Vagina (tissue), 2 donors: ENCODE measurements at regions not wholly inside any gene's neighbourhood (a gene's known extent, or its start where the extent isn't known, plus 50 kb on each side); places are given as distances from the start of the nearest gene placed in this dataset.

Experiments
- DNase-seq, 2 donors: peaks; one replicate each; pipeline ENCODE4 v3.0.0-alpha.2; 2017; ENCODE audit errors: extremely low spot score in 2 of 2
- H3K27ac ChIP-seq: fragments of 200-600 bp; sonication (generic); one replicate; pipeline ENCODE4 v1.5.1; 2019
- H3K27me3 ChIP-seq: fragments of 200-600 bp; sonication (generic); one replicate; pipeline ENCODE4 v1.5.1; 2019
- H3K36me3 ChIP-seq, 2 donors: fragments of 200-600 bp; sonication (generic); one replicate each; pipeline ENCODE4 v1.5.1; 2017 to 2019
- H3K4me1 ChIP-seq: fragments of 200-600 bp; sonication (generic); one replicate; pipeline ENCODE4 v1.5.1; 2019
- H3K4me3 ChIP-seq, 2 donors: fragments of 200-600 bp; sonication (generic); 1 replicate in 1 of 2; 2 replicates in 1 of 2; pipeline ENCODE4 v1.5.1; 2016 to 2019
- H3K9me3 ChIP-seq: fragments of 200-600 bp; sonication (generic); one replicate; pipeline ENCODE4 v1.5.1; 2019
- CTCF ChIP-seq, 3 experiments: fragments of 450-650 bp in 2 of 3; fragments of 200-600 bp in 1 of 3; sonication (generic) in 1 of 3; IDR thresholded peaks; one replicate each; pipeline ENCODE4 v1.5.1; 2017 to 2019; ENCODE audit warnings: antibody characterized with exemption in 3 of 3, mild to moderate bottlenecking in 2 of 3, moderate library complexity in 2 of 3
- POLR2A ChIP-seq, 2 donors: fragments of 450-650 bp; IDR thresholded peaks; one replicate each; pipeline ENCODE4 v1.6.1; 2017; ENCODE audit warnings: antibody characterized with exemption in 2 of 2, mild to moderate bottlenecking in 2 of 2, moderate library complexity in 2 of 2
- POLR2AphosphoS5 ChIP-seq, 2 donors: sonication (generic); formaldehyde crosslinking; IDR thresholded peaks; one replicate each; pipeline ENCODE4 v1.9.0; 2017; ENCODE audit warnings: antibody characterized with exemption in 2 of 2, mild to moderate bottlenecking in 2 of 2, low read depth in 1 of 2; ENCODE audit not compliant: insufficient read depth in 1 of 2
- intact Hi-C: fragments of 100-400 bp; cut with DNase I; formaldehyde crosslinking; loops from one replicate; pipeline ENCODE4 v1.15.1; 2023

GRCh38 chr10:78382772-78383171 is 349.1 kb downstream of the RPS24 start:
- H3K36me3 ChIP-seq, result no peaks in the 10 kb centered on the region
- no peaks in the 10 kb centered on the region for H3K27me3 ChIP-seq
- no peaks in the 10 kb centered on the region for H3K9me3 ChIP-seq
- no peak overlapping the region for H3K27ac ChIP-seq
- no peak for TF ChIP-seq POLR2AphosphoS5 (IDR thresholded peaks at IDR 0.05; ENCODE audit: insufficient read depth in 1 of 2, low read depth in 1 of 2)
- TF ChIP-seq POLR2A (IDR thresholded peaks at IDR 0.05), result no peak
- TF ChIP-seq CTCF (IDR thresholded peaks at IDR 0.05), result no peak
- intact Hi-C loops, result no loop called here
- no peak overlapping the region for H3K4me3 ChIP-seq
- DNase-seq, result no peak
- no peaks in the 10 kb centered on the region for H3K4me1 ChIP-seq

GRCh38 chr10:78383378-78384048 is 349.9 kb downstream of the RPS24 start:
- H3K4me3 ChIP-seq, result no peak overlapping the region
- H3K27ac ChIP-seq, result no peak overlapping the region
- no peaks in the 10 kb centered on the region for H3K36me3 ChIP-seq
- H3K4me1 ChIP-seq, result no peaks in the 10 kb centered on the region
- intact Hi-C loops, result no loop called here
- DNase-seq, result no peak
- H3K9me3 ChIP-seq, result no peaks in the 10 kb centered on the region
- H3K27me3 ChIP-seq, result no peaks in the 10 kb centered on the region
- TF ChIP-seq POLR2AphosphoS5 (IDR thresholded peaks at IDR 0.05; ENCODE audit: insufficient read depth in 1 of 2, low read depth in 1 of 2) (no peak), POLR2A (IDR thresholded peaks at IDR 0.05) (no peak), CTCF (IDR thresholded peaks at IDR 0.05) (no peak)

- H3K9me3 ChIP-seq, result no peaks in the 10 kb centered on the region
- no peak for TF ChIP-seq POLR2A (IDR thresholded peaks at IDR 0.05)
- TF ChIP-seq POLR2AphosphoS5 (IDR thresholded peaks at IDR 0.05; ENCODE audit: insufficient read depth in 1 of 2, low read depth in 1 of 2), result no peak
- TF ChIP-seq CTCF (IDR thresholded peaks at IDR 0.05), result no peak
- no peaks in the 10 kb centered on the region for H3K27me3 ChIP-seq
- H3K4me1 ChIP-seq, result no peaks in the 10 kb centered on the region
- H3K27ac ChIP-seq, result no peak overlapping the region
- no peak overlapping the region for H3K4me3 ChIP-seq
- H3K36me3 ChIP-seq, result no peaks in the 10 kb centered on the region
- DNase-seq, result no peak
- intact Hi-C loops, result no loop called here
These were observed 350.4 kb downstream of the RPS24 start for GRCh38 chr10:78384049-78384431.

GRCh38 chr10:78385599-78385998 is 351.9 kb downstream of the RPS24 start:
- H3K4me3 ChIP-seq, result no peak overlapping the region
- intact Hi-C loops, result no loop called here
- no peaks in the 10 kb centered on the region for H3K27me3 ChIP-seq
- TF ChIP-seq POLR2A (IDR thresholded peaks at IDR 0.05) (no peak), CTCF (IDR thresholded peaks at IDR 0.05) (no peak), POLR2AphosphoS5 (IDR thresholded peaks at IDR 0.05; ENCODE audit: insufficient read depth in 1 of 2, low read depth in 1 of 2) (no peak)
- no peaks in the 10 kb centered on the region for H3K9me3 ChIP-seq
- DNase-seq, result no peak
- no peak overlapping the region for H3K27ac ChIP-seq
- H3K36me3 ChIP-seq, result no peaks in the 10 kb centered on the region
- no peaks in the 10 kb centered on the region for H3K4me1 ChIP-seq

- H3K4me3 ChIP-seq, result no peak overlapping the region
- intact Hi-C loops, result no loop called here
- no peaks in the 10 kb centered on the region for H3K27me3 ChIP-seq
- H3K36me3 ChIP-seq, result no peaks in the 10 kb centered on the region
- TF ChIP-seq CTCF (IDR thresholded peaks at IDR 0.05) (no peak), POLR2AphosphoS5 (IDR thresholded peaks at IDR 0.05; ENCODE audit: insufficient read depth in 1 of 2, low read depth in 1 of 2) (no peak), POLR2A (IDR thresholded peaks at IDR 0.05) (no peak)
- H3K27ac ChIP-seq, result no peak overlapping the region
- H3K4me1 ChIP-seq, result no peaks in the 10 kb centered on the region
- H3K9me3 ChIP-seq, result no peaks in the 10 kb centered on the region
- no peak for DNase-seq
These were observed 352.8 kb downstream of the RPS24 start for GRCh38 chr10:78386509-78386908.
